HCT116 (cell line): ENCODE measurements at regions not wholly inside any gene's neighbourhood (a gene's known extent, or its start where the extent isn't known, plus 50 kb on each side); places are given as distances from the start of the nearest gene placed in this dataset.

Experiments
- ATAC-seq: fragments of 200-7000 bp; cut with Tn5 transposase; 2 replicates; pipeline ENCODE4 v1.9.1; 2020; ENCODE audit warnings: mild to moderate bottlenecking, moderate library complexity
- BruUV-seq: library from RNA; stranded (reverse); fragments of 400-500 nt; replicated peaks from 2 replicates; lab custom pipeline; 2021; lab: Mats Ljungman, UMichigan
- CTCF ChIA-PET: fragments of 300-600 bp; sonication (Branson Sonifier 250); formaldehyde crosslinking; loops from one replicate; lab custom pipeline; 2021; ENCODE audit warnings: antibody characterized with exemption; lab: Charles Lee
- POLR2A ChIA-PET: fragments of 300-600, 350-600 bp; sonication (Branson Sonifier 250); formaldehyde crosslinking; loops from one replicate; lab custom pipeline; 2021; ENCODE audit warnings: antibody characterized with exemption; lab: Charles Lee
- RAD21 ChIA-PET, 2 experiments: fragments of 300-600 bp; sonication (Branson Sonifier 250); formaldehyde crosslinking; loops; one replicate each; lab custom pipeline; 2023; ENCODE audit warnings: low total read pairs in 2 of 2; ENCODE audit not compliant: uncharacterized antibody in 2 of 2, unreplicated experiment in 2 of 2, low non-redundant PET in 1 of 2; lab: Charles Lee
- DNase-seq: peaks from one replicate; pipeline ENCODE4 v3.0.0-alpha.2; 2010; ENCODE audit warnings: low read depth, low spot score
- H2AFZ ChIP-seq: fragments of 200-600 bp; shearing (Covaris generic), sonication (generic); 2 replicates; pipeline ENCODE4 v1.6.1; 2017; ENCODE audit warnings: low read depth, mixed run types, mixed read lengths, antibody characterized with exemption, low read length; ENCODE audit not compliant: poor library complexity, severe bottlenecking
- H3K27ac ChIP-seq: 2 replicates; pipeline ENCODE4 v1.5.1; 2012; ENCODE audit warnings: low read depth, low read length
- H3K27me3 ChIP-seq: fragments of 200-600 bp; sonication (generic); 2 replicates; pipeline ENCODE4 v1.6.1; 2016; ENCODE audit warnings: mixed run types, low read length, mixed read lengths; ENCODE audit not compliant: insufficient read depth
- H3K36me3 ChIP-seq, 2 experiments: fragments of 200-500 bp in 1 of 2; fragments of 200-600 bp in 1 of 2; sonication (Bioruptor generic) in 1 of 2; sonication (generic) in 1 of 2; 2 replicates each; pipeline versions ENCODE4 v1.5.1 to v1.6.1; 2014 to 2016; ENCODE audit warnings: low read length in 2 of 2, inconsistent platforms in 1 of 2, mixed read lengths in 1 of 2, mixed run types in 1 of 2; ENCODE audit not compliant: insufficient read depth in 2 of 2, control insufficient read depth in 1 of 2
- H3K4me1 ChIP-seq, 2 experiments: fragments of 200-600 bp in 1 of 2; sonication (generic) in 1 of 2; 2 replicates each; pipeline versions ENCODE4 v1.5.1 to v1.6.1; 2012 to 2017; ENCODE audit warnings: low read length in 2 of 2, inconsistent platforms in 1 of 2, mild to moderate bottlenecking in 1 of 2, mixed read lengths in 1 of 2, mixed run types in 1 of 2, moderate library complexity in 1 of 2; ENCODE audit not compliant: insufficient read depth in 2 of 2, control insufficient read depth in 1 of 2
- H3K4me2 ChIP-seq: fragments of 200-600 bp; sonication (generic); 2 replicates; pipeline ENCODE4 v1.6.1; 2017; ENCODE audit warnings: mixed run types, low read length, mixed read lengths
- H3K4me3 ChIP-seq, 2 experiments: fragments of 200-600 bp in 1 of 2; sonication (generic) in 1 of 2; replicated peaks in 1 of 2; 2 replicates each; pipeline ENCODE4 v1.5.1; 2011 to 2016; ENCODE audit warnings: low read length in 2 of 2, control low read depth in 1 of 2, low read depth in 1 of 2, mild to moderate bottlenecking in 1 of 2, mixed read lengths in 1 of 2, mixed run types in 1 of 2
- H3K79me2 ChIP-seq: fragments of 200-600 bp; sonication (generic); 2 replicates; pipeline ENCODE4 v1.6.1; 2017; ENCODE audit warnings: mild to moderate bottlenecking, mixed run types, low read length, moderate library complexity, mixed read lengths; ENCODE audit not compliant: insufficient read depth
- H3K9ac ChIP-seq: fragments of 200-600 bp; sonication (generic); 2 replicates; pipeline ENCODE4 v1.6.1; 2016; ENCODE audit warnings: low read length, mixed read lengths
- H3K9me2 ChIP-seq: fragments of 200-600 bp; sonication (generic), shearing (Covaris generic); 2 replicates; pipeline ENCODE4 v1.6.1; 2017; ENCODE audit warnings: mixed run types, mild to moderate bottlenecking, moderate library complexity; ENCODE audit not compliant: insufficient read depth
- H3K9me3 ChIP-seq, 2 experiments: fragments of 200-500 bp in 1 of 2; fragments of 200-600 bp in 1 of 2; sonication (Bioruptor generic) in 1 of 2; sonication (generic) in 1 of 2; 2 replicates each; pipeline ENCODE4 v1.6.1; 2014 to 2017; ENCODE audit warnings: low read length in 2 of 2, mixed read lengths in 2 of 2, inconsistent platforms in 1 of 2, low read depth in 1 of 2, mild to moderate bottlenecking in 1 of 2, mixed run types in 1 of 2, moderate library complexity in 1 of 2; ENCODE audit not compliant: control insufficient read depth in 1 of 2, insufficient read depth in 1 of 2
- H4K20me1 ChIP-seq: fragments of 200-600 bp; sonication (generic), shearing (Covaris generic); 2 replicates; pipeline ENCODE4 v1.6.1; 2017; ENCODE audit warnings: mixed run types, mild to moderate bottlenecking, moderate library complexity; ENCODE audit not compliant: insufficient read depth
- CBX3 ChIP-seq: IDR thresholded peaks from 2 replicates; pipeline ENCODE4 v1.6.1; 2012; ENCODE audit warnings: low read depth
- MAX ChIP-seq: IDR thresholded peaks from 2 replicates; pipeline ENCODE4 v1.6.1; 2012
- RAD21 ChIP-seq: IDR thresholded peaks from 2 replicates; pipeline ENCODE4 v1.6.1; 2012; ENCODE audit warnings: low read depth, mild to moderate bottlenecking
- REST ChIP-seq: IDR thresholded peaks from 2 replicates; pipeline ENCODE4 v1.6.1; 2012; ENCODE audit warnings: low read depth
- intact Hi-C: fragments of 100-400 bp; cut with micrococcal nuclease; formaldehyde crosslinking; loops from 2 replicates; pipeline ENCODE4 v1.10.0; 2022
- TF ChIP-seq, protein P1 (sequence below): IDR thresholded peaks from 2 replicates; pipeline ENCODE4 v1.6.1; 2011; ENCODE audit warnings: mild to moderate bottlenecking, low read length, moderate library complexity; ENCODE audit not compliant: insufficient replicate concordance; ENCODE audit errors: extremely low read depth

- POLR2A ChIA-PET, result no interaction called here
- no TSS peak for BruUV-seq
- H3K4me1 ChIP-seq, result no peaks in the 10 kb centered on the region
These were observed 656.4 kb upstream of the TEX47 start for GRCh38 chr7:89451911-89452310.

More at GRCh38 chr7:89451911-89452310, 656.4 kb upstream of the TEX47 start:
- ChIA-PET RAD21 (no interaction called here), CTCF (no interaction called here)
- Histone ChIP-seq H3K9ac (no peak overlapping the region), H2AFZ (no peak overlapping the region), H3K4me3 (no peak overlapping the region), H3K36me3 (no peaks in the 10 kb centered on the region), H3K9me3 (no peaks in the 10 kb centered on the region), H3K27ac (no peak overlapping the region), H3K4me2 (no peak overlapping the region), H3K79me2 (no peaks in the 10 kb centered on the region), H3K9me2 (no peaks in the 10 kb centered on the region), H4K20me1 (no peaks in the 10 kb centered on the region; the same call in 1 of the 2 replicates), H3K27me3 (no peaks in the 10 kb centered on the region)
- DNase-seq, result no peak
- no peak for ATAC-seq
- TF ChIP-seq REST, result no peak
- TF ChIP-seq RAD21, result no peak
- TF ChIP-seq, protein P1, sequence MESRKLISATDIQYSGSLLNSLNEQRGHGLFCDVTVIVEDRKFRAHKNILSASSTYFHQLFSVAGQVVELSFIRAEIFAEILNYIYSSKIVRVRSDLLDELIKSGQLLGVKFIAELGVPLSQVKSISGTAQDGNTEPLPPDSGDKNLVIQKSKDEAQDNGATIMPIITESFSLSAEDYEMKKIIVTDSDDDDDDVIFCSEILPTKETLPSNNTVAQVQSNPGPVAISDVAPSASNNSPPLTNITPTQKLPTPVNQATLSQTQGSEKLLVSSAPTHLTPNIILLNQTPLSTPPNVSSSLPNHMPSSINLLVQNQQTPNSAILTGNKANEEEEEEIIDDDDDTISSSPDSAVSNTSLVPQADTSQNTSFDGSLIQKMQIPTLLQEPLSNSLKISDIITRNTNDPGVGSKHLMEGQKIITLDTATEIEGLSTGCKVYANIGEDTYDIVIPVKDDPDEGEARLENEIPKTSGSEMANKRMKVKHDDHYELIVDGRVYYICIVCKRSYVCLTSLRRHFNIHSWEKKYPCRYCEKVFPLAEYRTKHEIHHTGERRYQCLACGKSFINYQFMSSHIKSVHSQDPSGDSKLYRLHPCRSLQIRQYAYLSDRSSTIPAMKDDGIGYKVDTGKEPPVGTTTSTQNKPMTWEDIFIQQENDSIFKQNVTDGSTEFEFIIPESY, result no peak
- TF ChIP-seq MAX, result no peak
- no peak for TF ChIP-seq CBX3
- intact Hi-C loops, result no loop called here
